Erythroblast (primary cell): ENCODE measurements at regions not wholly inside any gene's neighbourhood (a gene's known extent, or its start where the extent isn't known, plus 50 kb on each side); places are given as distances from the start of the nearest gene placed in this dataset.

Source experiments
- DNase-seq, 2 experiments: peaks; one replicate each; lab custom pipeline; 2025; lab: John Stamatoyannopoulos, UW
- GATA1 ChIP-seq: IDR thresholded peaks from 2 replicates; pipeline ENCODE4 v1.6.1; 2011; ENCODE audit warnings: low read depth, mild to moderate bottlenecking, control low read depth, low read length, moderate library complexity
- POLR2A ChIP-seq: IDR thresholded peaks from 2 replicates; pipeline ENCODE4 v1.6.1; 2011; ENCODE audit warnings: mild to moderate bottlenecking, low read length

DNA sequence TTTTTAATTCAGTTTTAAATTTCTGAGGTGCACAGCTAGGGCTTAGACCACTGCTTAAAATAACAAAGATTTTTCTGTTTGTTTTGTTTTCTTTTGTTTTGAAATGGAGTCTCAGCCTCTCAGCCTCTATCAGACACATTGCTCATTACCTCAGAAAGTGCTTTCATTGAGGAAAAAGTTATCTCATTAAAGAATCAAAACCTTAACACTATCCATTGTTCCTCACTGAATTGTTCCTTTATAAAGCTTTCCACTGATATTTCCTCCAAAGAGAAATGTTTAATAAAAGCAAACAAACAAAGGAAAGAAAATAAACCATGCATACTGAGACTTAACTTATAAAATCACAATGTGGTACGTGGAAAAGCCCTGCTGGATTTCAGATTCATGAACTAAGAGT is 63.8 kb downstream of the SIPA1L2 start:
- no peak for TF ChIP-seq POLR2A
- no peak for TF ChIP-seq GATA1
- no peak for DNase-seq

DNA sequence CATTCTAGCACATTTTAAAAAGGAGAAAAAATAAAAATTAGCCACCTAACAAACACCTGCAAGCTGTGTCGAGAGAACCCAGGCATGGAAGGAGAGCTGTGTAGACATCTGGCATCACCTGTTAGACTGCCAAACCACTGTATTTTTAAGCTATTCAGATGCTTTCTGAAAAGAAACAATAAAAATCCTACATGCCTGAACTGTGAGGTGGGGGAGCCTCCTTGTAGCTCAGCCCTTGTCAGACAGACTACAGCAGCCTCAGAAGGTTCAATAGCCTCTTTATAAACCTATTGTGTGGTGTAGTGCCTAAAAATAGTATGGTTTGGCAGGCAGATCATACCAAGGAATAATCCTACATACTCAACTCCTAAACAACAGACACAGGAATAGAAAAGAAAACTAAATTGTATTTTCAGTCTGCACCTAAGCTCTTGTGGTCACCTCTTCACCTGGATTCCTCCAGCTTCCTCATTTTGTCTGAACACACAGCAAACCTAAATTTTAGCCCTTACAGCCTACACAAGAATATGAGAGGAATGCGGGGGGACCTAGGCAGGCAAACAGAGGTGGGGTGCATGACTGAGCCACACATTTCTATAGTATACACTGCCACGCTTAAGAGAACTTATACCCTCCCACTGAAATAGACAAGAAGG is 67.0 kb downstream of the SIPA1L2 start:
- no peak for TF ChIP-seq POLR2A
- TF ChIP-seq GATA1 = no peak
- no peak for DNase-seq

DNA sequence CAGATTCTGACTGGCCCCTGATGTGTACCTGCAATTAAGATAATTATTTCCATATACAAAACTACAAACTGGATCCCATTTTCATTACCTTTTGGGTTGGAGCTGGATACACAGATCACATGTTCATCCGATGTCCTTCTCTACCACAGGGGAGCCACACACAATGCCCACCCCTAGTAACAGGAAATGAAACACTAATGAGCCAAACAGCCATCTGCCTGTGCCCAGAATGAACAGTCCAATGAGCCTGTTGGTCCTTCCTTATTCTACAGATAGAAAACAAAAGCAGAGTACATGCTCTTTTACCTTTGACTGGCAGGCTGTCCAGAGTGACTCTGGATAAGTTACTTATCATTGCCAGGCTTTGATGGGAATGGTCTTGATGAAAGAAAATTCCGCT is 68.6 kb downstream of the SIPA1L2 start:
- no peak for DNase-seq
- TF ChIP-seq POLR2A = no peak
- TF ChIP-seq GATA1 = no peak

DNA sequence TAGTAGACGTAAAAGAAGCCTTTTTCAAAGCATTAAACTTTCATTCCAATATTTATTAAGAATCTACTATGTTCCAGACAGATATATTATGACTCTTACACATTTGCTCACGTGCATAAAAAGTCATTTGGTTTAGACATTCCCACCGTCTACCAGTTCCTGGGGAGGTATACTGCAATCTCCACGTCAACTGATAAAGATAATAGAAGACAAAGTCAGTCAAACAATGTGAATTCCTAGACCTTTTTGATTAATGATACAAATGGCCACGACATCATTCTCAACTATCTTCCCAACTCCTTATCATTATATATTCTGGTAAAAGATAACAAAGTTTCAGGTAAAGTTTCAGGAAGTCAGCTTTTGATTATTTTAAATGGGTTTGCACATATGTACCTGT is 69.0 kb downstream of the SIPA1L2 start:
- TF ChIP-seq GATA1 (no peak), POLR2A (no peak)
- no peak for DNase-seq

DNA sequence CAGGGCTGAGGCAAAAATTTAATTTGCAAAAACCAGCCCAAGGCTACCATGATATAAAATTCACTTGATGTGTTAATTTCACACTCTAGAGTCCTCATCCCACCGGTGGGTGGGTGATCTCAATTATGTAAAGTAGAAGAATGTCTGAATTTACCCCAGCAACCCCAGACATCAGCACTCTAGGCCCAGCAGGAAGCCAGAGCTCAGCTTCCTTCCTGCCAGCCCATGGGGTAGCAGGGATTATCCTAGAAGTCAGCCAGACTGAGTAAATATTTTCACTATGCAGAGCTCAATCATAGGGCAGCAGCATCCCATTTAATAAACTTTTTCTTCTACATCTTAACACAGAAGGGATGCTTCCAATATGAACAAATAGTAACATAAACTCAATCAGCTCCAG is 71.0 kb downstream of the SIPA1L2 start:
- no peak for DNase-seq
- no peak for TF ChIP-seq POLR2A
- no peak for TF ChIP-seq GATA1

DNA sequence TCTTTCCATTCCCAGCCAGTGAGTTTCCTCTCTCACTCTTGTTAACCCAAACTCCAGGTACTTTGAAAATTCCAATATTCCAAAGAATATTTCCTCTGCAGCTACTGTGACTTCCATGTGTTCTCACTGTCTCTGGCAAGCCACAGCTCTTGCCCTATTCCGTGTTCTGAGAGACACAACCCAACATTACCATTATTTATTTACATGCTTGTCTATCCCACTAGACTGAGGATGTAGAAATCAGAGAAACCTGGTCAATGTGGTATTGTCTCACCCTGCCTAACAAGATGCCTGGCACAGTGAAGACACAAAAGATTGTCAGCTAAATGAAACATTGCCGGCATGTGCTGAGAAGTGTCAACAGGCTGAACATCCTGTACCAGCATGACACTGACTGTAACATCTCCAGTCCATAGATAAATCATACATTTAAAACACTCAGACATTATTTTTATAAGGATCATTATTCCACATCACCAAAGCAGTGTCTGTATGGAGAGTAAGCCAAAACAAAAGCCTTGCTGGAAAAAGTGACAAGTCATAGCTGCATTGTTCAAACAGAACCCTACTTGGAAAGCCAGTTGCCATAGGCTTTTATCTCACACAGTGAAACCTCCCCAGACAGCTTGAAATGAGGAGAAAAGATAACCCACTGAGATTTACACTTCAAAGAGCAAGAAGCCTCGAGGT is 72.3 kb downstream of the SIPA1L2 start:
- TF ChIP-seq POLR2A = no peak
- TF ChIP-seq GATA1 = no peak
- no peak for DNase-seq

DNA sequence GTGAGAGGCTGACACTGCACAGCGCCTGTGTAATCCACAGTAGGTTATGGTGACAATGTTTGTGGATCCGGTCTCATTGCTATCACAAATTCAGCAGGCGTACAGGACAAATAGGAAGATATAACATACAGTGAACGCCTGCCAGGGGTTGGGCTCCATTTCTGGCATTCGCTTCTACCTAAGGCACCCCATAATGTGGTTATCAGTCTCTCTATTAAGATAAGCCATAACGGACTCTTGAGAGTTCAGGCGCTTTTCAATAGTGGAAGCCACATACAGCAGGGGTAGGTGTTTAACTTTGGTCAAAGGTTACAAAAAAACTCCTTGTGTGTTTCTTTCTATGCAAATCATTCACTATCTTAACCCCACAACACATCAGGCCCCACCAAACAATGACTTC is 72.8 kb downstream of the SIPA1L2 start:
- no peak for TF ChIP-seq POLR2A
- no peak for TF ChIP-seq GATA1
- DNase-seq = no peak

DNA sequence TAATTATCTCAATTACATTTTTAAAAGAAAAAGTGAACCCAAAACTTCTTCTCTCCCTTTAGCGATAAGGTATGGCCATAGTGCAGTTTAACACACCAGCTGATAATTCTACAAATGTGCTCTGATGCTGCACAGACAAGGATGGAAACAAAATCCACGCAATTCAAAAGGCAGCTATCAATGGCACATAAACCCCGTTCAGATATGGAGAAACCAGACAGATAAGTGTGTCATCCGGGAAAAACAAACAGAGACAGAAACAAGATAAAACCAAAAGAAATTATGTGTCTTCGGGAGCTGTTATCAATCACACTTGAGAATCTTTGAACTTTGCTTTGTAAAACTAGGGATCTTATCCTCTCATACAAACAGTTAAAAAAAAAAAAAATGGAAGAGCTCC is 73.6 kb downstream of the SIPA1L2 start:
- TF ChIP-seq GATA1 = no peak
- no peak for TF ChIP-seq POLR2A
- DNase-seq = no peak

DNA sequence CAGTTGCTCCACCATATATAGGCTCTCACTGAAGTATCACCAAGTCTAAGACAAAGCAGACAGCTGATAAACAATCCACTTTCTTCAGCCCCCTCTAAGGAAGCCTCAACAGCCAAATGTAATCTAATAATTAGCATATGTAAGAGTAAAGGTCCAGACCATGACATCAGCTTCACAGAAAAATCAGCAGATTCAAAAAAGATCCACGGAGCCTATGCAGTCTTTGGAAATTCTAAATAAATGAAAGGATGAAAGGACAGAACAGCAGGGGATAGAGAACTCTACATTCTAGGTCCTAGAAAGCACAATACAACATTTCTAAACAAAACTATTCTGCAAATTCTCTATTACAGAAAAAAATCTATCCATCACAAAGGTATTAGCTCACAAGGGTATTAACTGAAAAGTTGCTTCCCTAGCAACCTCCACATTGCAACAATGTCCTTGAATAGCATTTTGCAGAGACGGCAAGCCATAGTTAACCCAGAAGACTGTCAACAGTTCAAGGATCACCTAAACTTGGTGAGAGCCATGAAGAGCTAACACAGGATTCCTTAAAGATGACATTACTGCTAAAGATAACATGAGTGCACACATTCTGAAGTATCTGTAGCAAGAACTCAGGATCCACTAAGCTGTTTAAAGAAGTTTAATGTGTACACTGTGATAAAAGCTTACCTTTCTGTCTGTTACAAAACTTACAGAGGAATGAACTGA is 74.3 kb downstream of the SIPA1L2 start:
- no peak for DNase-seq
- TF ChIP-seq POLR2A (no peak), GATA1 (no peak)

DNA sequence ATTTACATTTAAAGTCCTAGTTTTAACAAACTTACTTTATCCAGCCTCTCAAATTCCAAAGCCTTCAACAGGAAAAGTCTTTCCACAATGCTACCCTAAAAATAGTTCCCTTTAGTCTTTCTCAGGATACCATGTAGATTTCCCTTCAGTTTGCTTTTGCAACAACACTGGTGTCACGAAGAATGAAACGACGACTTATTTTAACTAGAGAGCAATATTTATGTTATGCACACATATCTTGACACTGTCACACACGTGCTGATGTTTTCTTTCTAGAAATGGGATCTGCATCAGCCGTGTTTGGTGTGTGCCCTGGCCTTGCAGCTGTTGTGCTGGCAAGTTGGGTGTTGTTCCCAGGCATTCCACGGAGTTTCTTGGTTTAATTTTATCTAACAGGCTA is 75.5 kb downstream of the SIPA1L2 start:
- TF ChIP-seq POLR2A (no peak), GATA1 (no peak)
- no peak for DNase-seq

DNA sequence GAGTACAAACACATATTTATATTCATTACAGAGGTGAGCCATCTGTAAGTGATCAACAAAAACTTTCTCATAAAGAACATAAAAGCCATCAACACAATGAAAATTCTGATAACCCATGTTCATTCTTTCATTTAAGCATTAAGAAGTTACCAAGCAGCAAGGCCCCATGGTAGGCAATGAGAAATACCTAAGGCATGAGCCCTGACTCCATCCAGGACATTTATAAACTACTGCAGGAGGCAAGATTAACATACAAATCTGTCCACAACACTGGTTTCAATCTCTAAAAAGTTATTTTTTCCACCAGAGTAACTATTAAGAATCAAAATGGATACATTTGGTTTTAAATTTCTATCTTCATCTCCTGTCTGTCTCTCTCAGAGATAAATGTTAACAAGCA is 76.1 kb downstream of the SIPA1L2 start:
- no peak for DNase-seq
- no peak for TF ChIP-seq POLR2A
- TF ChIP-seq GATA1 = no peak

DNA sequence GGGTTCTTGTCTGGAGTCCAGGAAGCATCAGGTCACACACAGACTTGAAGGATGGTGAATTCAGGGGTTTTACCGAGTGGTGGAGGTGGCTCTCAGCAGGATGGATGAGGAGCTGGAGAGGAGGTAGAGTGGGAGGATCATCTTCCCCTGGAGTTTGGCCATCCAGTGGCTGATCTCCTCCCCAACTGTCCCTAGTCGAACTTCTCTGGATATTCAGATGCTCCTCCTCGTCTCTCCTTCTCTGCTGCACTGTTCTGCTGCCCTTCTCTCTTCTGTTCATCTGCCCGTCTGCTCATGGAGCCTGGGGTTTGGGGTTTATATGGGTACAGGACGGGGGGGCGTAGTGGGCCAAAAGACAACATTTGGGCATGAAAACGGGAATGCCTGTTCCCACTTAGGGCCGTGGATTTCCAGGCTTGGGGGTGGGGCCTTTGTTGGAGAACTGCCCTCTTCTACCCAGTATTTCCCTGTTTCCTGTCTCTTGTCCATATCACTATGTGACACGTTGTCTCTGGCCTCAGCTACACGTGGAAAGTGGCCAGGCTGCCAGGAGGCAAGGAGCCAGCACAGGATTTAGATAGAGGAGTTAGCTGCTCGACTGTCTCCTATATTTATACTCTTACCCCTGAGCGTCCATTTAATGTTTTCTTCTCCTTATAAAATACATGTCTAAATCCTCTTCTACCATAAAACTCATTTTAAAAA is 76.7 kb downstream of the SIPA1L2 start:
- DNase-seq = no peak
- TF ChIP-seq GATA1 = no peak
- TF ChIP-seq POLR2A = no peak

DNA sequence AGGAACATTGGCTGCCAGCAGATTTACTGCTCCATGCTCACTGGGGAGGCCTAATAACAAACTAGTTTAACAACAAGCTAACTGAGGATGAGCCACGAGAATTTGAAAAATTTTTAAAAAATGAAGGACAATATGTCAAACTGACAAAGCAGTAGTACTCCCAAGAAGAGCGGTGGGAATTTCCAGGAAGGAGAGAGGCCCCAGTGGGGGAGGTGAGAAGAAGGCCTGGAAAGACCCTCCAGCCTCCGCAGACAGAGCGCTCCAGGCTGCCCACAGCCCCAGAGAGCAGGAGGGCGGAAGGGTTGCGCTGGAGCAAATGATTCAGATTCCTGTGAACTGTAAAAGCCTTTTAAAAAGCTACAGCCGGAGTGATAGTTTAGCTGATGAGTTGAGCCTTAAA is 78.5 kb downstream of the SIPA1L2 start:
- no peak for DNase-seq
- TF ChIP-seq POLR2A = no peak
- TF ChIP-seq GATA1 = no peak

DNA sequence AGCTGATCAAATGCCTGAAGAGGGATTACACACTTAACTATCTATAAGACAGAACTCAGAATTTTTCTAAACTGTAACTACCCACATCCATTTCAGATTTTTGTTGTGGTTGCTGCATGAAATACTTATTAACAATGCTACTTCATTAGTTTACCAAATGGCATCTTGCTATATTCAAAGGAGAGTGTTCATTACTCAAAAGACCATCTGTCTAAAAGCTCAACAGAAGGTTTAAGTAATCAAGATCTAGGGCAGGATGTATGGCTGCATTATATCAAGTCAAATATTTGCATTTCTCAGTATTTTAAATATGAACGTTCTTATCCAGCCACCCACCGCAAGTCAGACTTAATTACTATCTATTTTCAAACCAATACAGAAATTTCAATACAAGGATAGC is 79.9 kb downstream of the SIPA1L2 start:
- no peak for DNase-seq
- no peak for TF ChIP-seq GATA1
- no peak for TF ChIP-seq POLR2A
